Neural cell (in vitro differentiated cells): ENCODE measurements at regions not wholly inside any gene's neighbourhood (a gene's known extent, or its start where the extent isn't known, plus 50 kb on each side); places are given as distances from the start of the nearest gene placed in this dataset.

ENCODE experiments used
- H2AFZ ChIP-seq: fragments of 200-600, 300-800 bp; sonication (generic), shearing (Covaris generic); 2 replicates; pipeline ENCODE4 v1.6.0; 2014; ENCODE audit warnings: low read depth, mild to moderate bottlenecking, antibody characterized with exemption, low read length, moderate library complexity
- H3F3A ChIP-seq: fragments of 200-600 bp; shearing (Covaris generic); 2 replicates; pipeline ENCODE4 v1.6.1; 2016; ENCODE audit warnings: mild to moderate bottlenecking, moderate library complexity, mixed read lengths, antibody characterized with exemption, low read length; ENCODE audit not compliant: insufficient read depth, poor library complexity, severe bottlenecking
- H3K27ac ChIP-seq: fragments of 200-600, 300-800 bp; sonication (generic), shearing (Covaris generic); 2 replicates; pipeline ENCODE4 v1.5.1; 2014; ENCODE audit warnings: mild to moderate bottlenecking, low read length, moderate library complexity
- H3K27me3 ChIP-seq: fragments of 300-800, 200-600 bp; sonication (generic), shearing (Covaris generic); 2 replicates; pipeline ENCODE4 v1.6.0; 2014; ENCODE audit warnings: mild to moderate bottlenecking, low read depth, low read length, moderate library complexity; ENCODE audit not compliant: insufficient read depth
- H3K36me3 ChIP-seq: fragments of 300-800, 200-600 bp; sonication (generic), shearing (Covaris generic); 2 replicates; pipeline ENCODE4 v1.5.1; 2014; ENCODE audit warnings: mild to moderate bottlenecking, antibody characterized with exemption, low read length, moderate library complexity; ENCODE audit not compliant: insufficient read depth
- H3K4me2 ChIP-seq: fragments of 300-800, 200-600 bp; sonication (generic), shearing (Covaris generic); 2 replicates; pipeline ENCODE4 v1.6.0; 2014; ENCODE audit warnings: mild to moderate bottlenecking, low read length
- H3K4me3 ChIP-seq: fragments of 300-800, 200-600 bp; sonication (generic), shearing (Covaris generic); 2 replicates; pipeline ENCODE4 v1.5.1; 2014; ENCODE audit warnings: mild to moderate bottlenecking, low read length, moderate library complexity
- H3K79me2 ChIP-seq: fragments of 200-600 bp; shearing (Covaris generic); replicated peaks from 2 replicates; pipeline ENCODE4 v1.6.0; 2014; ENCODE audit warnings: mild to moderate bottlenecking, low read length, moderate library complexity; ENCODE audit not compliant: insufficient read depth
- H3K9ac ChIP-seq: fragments of 300-800, 200-600 bp; sonication (generic), shearing (Covaris generic); 2 replicates; pipeline ENCODE4 v1.6.1; 2016; ENCODE audit warnings: mild to moderate bottlenecking, low read length, mixed read lengths
- H3K9me2 ChIP-seq: fragments of 200-600 bp; shearing (Covaris generic); 2 replicates; pipeline ENCODE4 v1.6.1; 2016; ENCODE audit warnings: mild to moderate bottlenecking, low read length, mixed read lengths; ENCODE audit not compliant: insufficient read depth
- H3K9me3 ChIP-seq: fragments of 200-600, 300-800 bp; sonication (generic), shearing (Covaris generic); 2 replicates; pipeline ENCODE4 v1.6.1; 2016; ENCODE audit warnings: mild to moderate bottlenecking, mixed run types, low read length, moderate library complexity, mixed read lengths
- H4K20me1 ChIP-seq: fragments of 200-600 bp; shearing (Covaris generic); 2 replicates; pipeline ENCODE4 v1.6.1; 2016; ENCODE audit warnings: mild to moderate bottlenecking, mixed run types; ENCODE audit not compliant: insufficient read depth
- EP300 ChIP-seq: fragments of 450-650 bp; conservative IDR thresholded peaks from 2 replicates; pipeline ENCODE4 v1.6.1; 2014; ENCODE audit warnings: antibody characterized with exemption, mild to moderate bottlenecking, moderate library complexity; ENCODE audit not compliant: poor library complexity, severe bottlenecking
- EZH2 ChIP-seq: fragments of 200-600, 300-800 bp; shearing (Covaris generic), sonication (generic); IDR thresholded peaks from 2 replicates; pipeline ENCODE4 v1.6.1; 2014; ENCODE audit warnings: antibody characterized with exemption, low read length, borderline replicate concordance, mild to moderate bottlenecking; ENCODE audit not compliant: insufficient read depth, poor library complexity, severe bottlenecking
- MXI1 ChIP-seq: fragments of 450-650 bp; conservative IDR thresholded peaks from 2 replicates; pipeline ENCODE4 v1.6.1; 2014; ENCODE audit warnings: antibody characterized with exemption, mild to moderate bottlenecking; ENCODE audit not compliant: poor library complexity, severe bottlenecking
- POLR2AphosphoS5 ChIP-seq: IDR thresholded peaks from 2 replicates; pipeline ENCODE4 v1.6.1; 2012
- RAD21 ChIP-seq: fragments of 450-650 bp; conservative IDR thresholded peaks from 2 replicates; pipeline ENCODE4 v1.6.1; 2014; ENCODE audit warnings: antibody characterized with exemption, mild to moderate bottlenecking, moderate library complexity
- SMC3 ChIP-seq: fragments of 450-650 bp; conservative IDR thresholded peaks from 2 replicates; pipeline ENCODE4 v1.6.1; 2014; ENCODE audit warnings: antibody characterized with exemption, mild to moderate bottlenecking, moderate library complexity; ENCODE audit not compliant: poor library complexity
- TAF1 ChIP-seq: IDR thresholded peaks from 2 replicates; pipeline ENCODE4 v1.6.1; 2012; ENCODE audit warnings: low read depth
- TF ChIP-seq, protein P1 (sequence below): fragments of 450-650 bp; IDR thresholded peaks from 2 replicates; pipeline ENCODE4 v1.5.1; 2014; ENCODE audit warnings: antibody characterized with exemption, mild to moderate bottlenecking, moderate library complexity; ENCODE audit not compliant: poor library complexity, severe bottlenecking
- TF ChIP-seq, protein P2 (sequence below): IDR thresholded peaks from 2 replicates; pipeline ENCODE4 v1.6.1; 2012; ENCODE audit warnings: borderline replicate concordance

DNA sequence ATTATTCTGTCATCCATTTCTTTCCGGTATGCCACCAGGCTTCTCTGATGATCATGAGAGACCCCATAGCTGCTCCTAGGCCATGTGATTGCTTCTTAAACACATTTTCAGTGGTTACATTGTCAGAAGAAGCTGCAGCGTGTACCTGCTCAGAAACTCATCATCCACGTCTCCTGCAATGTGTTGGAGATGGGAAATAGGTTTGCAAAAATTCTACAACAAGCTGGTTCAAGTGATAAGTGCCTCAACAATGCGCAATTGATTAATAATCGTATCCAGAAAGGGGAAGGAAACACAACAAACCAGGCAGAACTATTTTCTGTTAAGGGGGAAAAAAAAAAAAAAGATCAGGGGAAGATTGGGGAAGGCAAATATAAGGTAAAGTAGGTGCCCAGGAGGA is 75.7 kb upstream of the THUMPD2 start:
- H3K9me3 ChIP-seq, result no peaks in the 10 kb centered on the region

DNA sequence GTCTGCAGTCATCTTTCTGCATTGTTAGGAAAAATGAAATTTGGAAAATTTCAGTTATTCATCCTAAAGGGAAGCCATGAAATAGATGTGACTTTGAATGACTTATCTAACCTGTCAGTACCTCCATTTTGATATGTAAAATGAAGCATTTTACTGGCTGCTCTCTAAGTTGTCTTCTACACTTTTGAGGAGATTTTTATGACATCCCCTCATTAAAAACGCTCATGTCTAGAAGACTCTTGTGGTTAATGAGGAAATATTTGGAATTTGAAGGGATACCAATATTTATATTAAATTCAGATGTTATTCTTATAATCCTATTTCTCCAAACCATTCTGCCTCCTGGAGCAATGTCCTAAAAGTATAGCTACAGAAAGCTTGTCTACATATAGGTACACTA is 73.8 kb upstream of the THUMPD2 start:
- Histone ChIP-seq H3F3A (no peaks in the 10 kb centered on the region), H3K9me2 (no peaks in the 10 kb centered on the region)
- TF ChIP-seq EZH2, result no peak
- no peak for TF ChIP-seq SMC3
- no peak for TF ChIP-seq POLR2AphosphoS5
- TF ChIP-seq MXI1, result no peak

More for the DNA sequence above, 75.7 kb upstream of the THUMPD2 start:
- H3K4me3 ChIP-seq, result no peak overlapping the region
- no peak for TF ChIP-seq EZH2
- no peak overlapping the region for H3K27ac ChIP-seq
- H3F3A ChIP-seq, result no peaks in the 10 kb centered on the region
- no peaks in the 10 kb centered on the region for H4K20me1 ChIP-seq
- H2AFZ ChIP-seq, result no peak overlapping the region
- no peaks in the 10 kb centered on the region for H3K9me2 ChIP-seq
- H3K79me2 ChIP-seq, result no peaks in the 10 kb centered on the region
- H3K36me3 ChIP-seq, result no peaks in the 10 kb centered on the region
- no peak overlapping the region for H3K4me2 ChIP-seq
- no peak overlapping the region for H3K9ac ChIP-seq
- H3K27me3 ChIP-seq, result no peaks in the 10 kb centered on the region

DNA sequence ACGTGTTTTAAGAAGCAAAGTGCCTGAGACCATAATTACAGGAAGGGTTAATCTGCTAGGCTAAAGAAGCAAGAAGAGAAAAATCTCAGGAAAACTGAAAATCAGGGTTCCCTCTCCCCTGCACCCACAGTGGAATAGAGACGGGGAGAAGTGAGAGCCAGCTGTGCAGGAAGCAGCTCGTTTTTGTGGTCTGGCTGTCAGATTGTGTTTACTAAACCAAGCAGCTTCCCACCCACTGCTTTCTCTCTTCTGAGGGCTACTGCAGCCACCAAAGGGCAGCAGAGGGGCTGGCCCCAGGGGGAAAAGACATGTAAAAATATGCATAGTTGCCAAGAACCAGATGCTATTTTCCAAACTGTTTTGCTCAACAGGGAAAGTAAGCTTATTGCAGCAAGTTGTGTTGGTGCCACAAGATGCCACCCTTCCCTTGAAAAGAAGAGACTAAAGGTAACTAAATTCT is 72.6 kb upstream of the THUMPD2 start:
- no peaks in the 10 kb centered on the region for H4K20me1 ChIP-seq
- H3K4me2 ChIP-seq, result no peak overlapping the region
- no peak overlapping the region for H3K9ac ChIP-seq
- no peak overlapping the region for H2AFZ ChIP-seq
- no peaks in the 10 kb centered on the region for H3F3A ChIP-seq
- no peak overlapping the region for H3K4me3 ChIP-seq
- H3K36me3 ChIP-seq, result no peaks in the 10 kb centered on the region
- no peaks in the 10 kb centered on the region for H3K9me3 ChIP-seq
- H3K27ac ChIP-seq, result no peak overlapping the region
- no peaks in the 10 kb centered on the region for H3K27me3 ChIP-seq
- H3K79me2 ChIP-seq, result no peaks in the 10 kb centered on the region
- TF ChIP-seq TAF1 (no peak), EP300 (no peak), POLR2AphosphoS5 (no peak), RAD21 (no peak), MXI1 (no peak), SMC3 (no peak), EZH2 (no peak)
- TF ChIP-seq, protein P1, sequence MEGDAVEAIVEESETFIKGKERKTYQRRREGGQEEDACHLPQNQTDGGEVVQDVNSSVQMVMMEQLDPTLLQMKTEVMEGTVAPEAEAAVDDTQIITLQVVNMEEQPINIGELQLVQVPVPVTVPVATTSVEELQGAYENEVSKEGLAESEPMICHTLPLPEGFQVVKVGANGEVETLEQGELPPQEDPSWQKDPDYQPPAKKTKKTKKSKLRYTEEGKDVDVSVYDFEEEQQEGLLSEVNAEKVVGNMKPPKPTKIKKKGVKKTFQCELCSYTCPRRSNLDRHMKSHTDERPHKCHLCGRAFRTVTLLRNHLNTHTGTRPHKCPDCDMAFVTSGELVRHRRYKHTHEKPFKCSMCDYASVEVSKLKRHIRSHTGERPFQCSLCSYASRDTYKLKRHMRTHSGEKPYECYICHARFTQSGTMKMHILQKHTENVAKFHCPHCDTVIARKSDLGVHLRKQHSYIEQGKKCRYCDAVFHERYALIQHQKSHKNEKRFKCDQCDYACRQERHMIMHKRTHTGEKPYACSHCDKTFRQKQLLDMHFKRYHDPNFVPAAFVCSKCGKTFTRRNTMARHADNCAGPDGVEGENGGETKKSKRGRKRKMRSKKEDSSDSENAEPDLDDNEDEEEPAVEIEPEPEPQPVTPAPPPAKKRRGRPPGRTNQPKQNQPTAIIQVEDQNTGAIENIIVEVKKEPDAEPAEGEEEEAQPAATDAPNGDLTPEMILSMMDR, result no peak
- TF ChIP-seq, protein P2, sequence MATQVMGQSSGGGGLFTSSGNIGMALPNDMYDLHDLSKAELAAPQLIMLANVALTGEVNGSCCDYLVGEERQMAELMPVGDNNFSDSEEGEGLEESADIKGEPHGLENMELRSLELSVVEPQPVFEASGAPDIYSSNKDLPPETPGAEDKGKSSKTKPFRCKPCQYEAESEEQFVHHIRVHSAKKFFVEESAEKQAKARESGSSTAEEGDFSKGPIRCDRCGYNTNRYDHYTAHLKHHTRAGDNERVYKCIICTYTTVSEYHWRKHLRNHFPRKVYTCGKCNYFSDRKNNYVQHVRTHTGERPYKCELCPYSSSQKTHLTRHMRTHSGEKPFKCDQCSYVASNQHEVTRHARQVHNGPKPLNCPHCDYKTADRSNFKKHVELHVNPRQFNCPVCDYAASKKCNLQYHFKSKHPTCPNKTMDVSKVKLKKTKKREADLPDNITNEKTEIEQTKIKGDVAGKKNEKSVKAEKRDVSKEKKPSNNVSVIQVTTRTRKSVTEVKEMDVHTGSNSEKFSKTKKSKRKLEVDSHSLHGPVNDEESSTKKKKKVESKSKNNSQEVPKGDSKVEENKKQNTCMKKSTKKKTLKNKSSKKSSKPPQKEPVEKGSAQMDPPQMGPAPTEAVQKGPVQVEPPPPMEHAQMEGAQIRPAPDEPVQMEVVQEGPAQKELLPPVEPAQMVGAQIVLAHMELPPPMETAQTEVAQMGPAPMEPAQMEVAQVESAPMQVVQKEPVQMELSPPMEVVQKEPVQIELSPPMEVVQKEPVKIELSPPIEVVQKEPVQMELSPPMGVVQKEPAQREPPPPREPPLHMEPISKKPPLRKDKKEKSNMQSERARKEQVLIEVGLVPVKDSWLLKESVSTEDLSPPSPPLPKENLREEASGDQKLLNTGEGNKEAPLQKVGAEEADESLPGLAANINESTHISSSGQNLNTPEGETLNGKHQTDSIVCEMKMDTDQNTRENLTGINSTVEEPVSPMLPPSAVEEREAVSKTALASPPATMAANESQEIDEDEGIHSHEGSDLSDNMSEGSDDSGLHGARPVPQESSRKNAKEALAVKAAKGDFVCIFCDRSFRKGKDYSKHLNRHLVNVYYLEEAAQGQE, result no peak
- no peaks in the 10 kb centered on the region for H3K9me2 ChIP-seq

More for the DNA sequence above, 73.8 kb upstream of the THUMPD2 start:
- Histone ChIP-seq H3K4me2 (no peak overlapping the region), H3K9me3 (no peaks in the 10 kb centered on the region), H3K36me3 (no peaks in the 10 kb centered on the region), H3K79me2 (no peaks in the 10 kb centered on the region), H4K20me1 (no peaks in the 10 kb centered on the region), H3K9ac (no peak overlapping the region), H3K4me3 (no peak overlapping the region), H3K27me3 (no peaks in the 10 kb centered on the region), H3K27ac (no peak overlapping the region), H2AFZ (no peak overlapping the region)
